ENCODE measurements at regions not wholly inside any gene's neighbourhood (a gene's known extent, or its start where the extent isn't known, plus 50 kb on each side); places are given as distances from the start of the nearest gene placed in this dataset.

GRCh38 chr1:22217811-22218460 lies 75.0 kb upstream of the WNT4 start:
- intact Hi-C loops (cut with DNase I) = no loop called here

GRCh38 chr1:22218618-22219250 lies 75.8 kb upstream of the WNT4 start:
- intact Hi-C loops (cut with DNase I) = no loop called here
- no peak overlapping the region for H3K4me3 ChIP-seq
- WGBS, 2 donors = 81 to 83% methylated on average over 12 of the region's 12 CpGs
- DNase-seq = no peak
- TF ChIP-seq CTCF (IDR thresholded peaks at IDR 0.05) = no peak
- H3K36me3 ChIP-seq = no peaks in the 10 kb centered on the region
- no peak for ATAC-seq
- H3K9me3 ChIP-seq = no peaks in the 10 kb centered on the region
- peaks cover 0 to 62% (median 40%) of the 10 kb centered on the region in 7 donors for H3K27me3 ChIP-seq
- no peak overlapping the region for H3K27ac ChIP-seq
- H3K4me1 ChIP-seq = no peaks in the 10 kb centered on the region

More at GRCh38 chr1:22217811-22218460, 75.0 kb upstream of the WNT4 start:
- H3K9me3 ChIP-seq = no peaks in the 10 kb centered on the region
- ATAC-seq = no peak
- WGBS, 2 donors = 82 to 84% methylated on average over 19 of the region's 19 CpGs
- peaks cover 0 to 63% (median 42%) of the 10 kb centered on the region in 7 donors for H3K27me3 ChIP-seq
- TF ChIP-seq CTCF (IDR thresholded peaks at IDR 0.05) = no peak
- DNase-seq = no peak
- H3K36me3 ChIP-seq = no peaks in the 10 kb centered on the region
- H3K4me1 ChIP-seq = no peaks in the 10 kb centered on the region
- no peak overlapping the region for H3K4me3 ChIP-seq
- no peak overlapping the region for H3K27ac ChIP-seq

DNA sequence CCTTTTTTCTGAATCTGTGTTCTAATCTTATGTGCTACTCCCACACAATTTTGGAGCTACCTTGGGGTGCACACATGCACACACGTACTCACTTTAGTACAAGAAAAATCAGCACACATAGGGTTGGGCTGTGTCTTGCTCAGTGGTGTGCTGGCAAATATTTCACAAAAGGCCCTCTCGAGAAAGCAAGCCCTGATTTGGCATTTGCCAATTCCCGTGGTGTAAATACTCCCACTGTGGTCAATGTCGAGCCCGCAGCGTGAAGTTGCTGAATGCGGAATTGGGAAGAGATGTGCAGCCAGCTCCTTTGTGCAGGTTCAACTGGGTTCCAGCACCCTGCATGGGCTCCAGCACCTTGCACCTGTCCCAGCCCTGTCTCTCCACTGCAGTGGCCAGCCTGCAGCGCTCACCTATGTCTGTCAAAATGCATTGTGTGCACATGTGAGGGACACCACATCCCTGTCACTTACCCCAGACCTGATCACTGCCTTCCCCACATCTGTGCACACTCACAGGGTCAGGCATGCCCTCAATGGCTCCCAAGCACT lies 78.4 kb upstream of the WNT4 start:
- H3K27me3 ChIP-seq = peaks cover 0 to 52% (median 30%) of the 10 kb centered on the region in 7 donors
- intact Hi-C loops (cut with DNase I) = no loop called here
- H3K36me3 ChIP-seq = no peaks in the 10 kb centered on the region
- peaks cover 0 to 13% (median 0%) of the 10 kb centered on the region in 11 donors for H3K9me3 ChIP-seq
- DNase-seq = no peak
- H3K4me3 ChIP-seq = no peak overlapping the region
- WGBS, 2 donors = 92 to 93% methylated on average over 8 of the region's 8 CpGs
- no peaks in the 10 kb centered on the region for H3K4me1 ChIP-seq
- ATAC-seq = no peak
- H3K27ac ChIP-seq = no peak overlapping the region
- TF ChIP-seq CTCF (IDR thresholded peaks at IDR 0.05) = no peak

DNA sequence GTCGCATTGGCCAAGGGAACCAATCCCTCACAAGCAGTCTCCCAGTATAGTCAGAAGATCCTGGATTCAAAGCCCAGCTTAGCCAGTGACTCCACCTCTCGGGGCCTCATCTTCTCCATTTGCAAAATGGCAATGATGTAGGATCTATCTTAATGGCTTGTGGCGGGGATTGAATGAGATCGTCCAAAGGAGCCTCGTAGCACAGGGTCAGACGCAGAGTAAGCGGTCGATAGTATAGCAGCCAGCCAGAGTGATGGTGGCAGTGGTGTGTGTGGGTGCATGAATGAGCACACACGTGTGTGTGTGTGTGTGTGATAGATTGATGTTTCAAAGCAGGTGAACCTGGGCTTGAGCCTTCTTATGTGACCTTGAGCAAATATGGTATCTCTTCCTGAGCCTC lies 79.8 kb upstream of the WNT4 start:
- no peak overlapping the region for H3K4me3 ChIP-seq
- 74% methylated on average over 9 of the region's 9 CpGs for WGBS, 2 donors
- H3K27ac ChIP-seq = no peak overlapping the region
- H3K27me3 ChIP-seq = peaks cover 0 to 42% (median 30%) of the 10 kb centered on the region in 7 donors
- no peaks in the 10 kb centered on the region for H3K4me1 ChIP-seq
- ATAC-seq (no peak), DNase-seq (no peak)
- TF ChIP-seq CTCF (IDR thresholded peaks at IDR 0.05) = no peak
- peaks cover 0 to 13% (median 0%) of the 10 kb centered on the region in 11 donors for H3K9me3 ChIP-seq
- intact Hi-C loops (cut with DNase I) = no loop called here
- no peaks in the 10 kb centered on the region for H3K36me3 ChIP-seq
